ENCODE measurements at regions not wholly inside any gene's neighbourhood (a gene's known extent, or its start where the extent isn't known, plus 50 kb on each side); places are given as distances from the start of the nearest gene placed in this dataset.
"Not testable (repeated sequence)": the region's sequence is repeated elsewhere in the genome, so short reads cannot be mapped to it uniquely, and the experiment has no call there.

- no peak for TF ChIP-seq CTCF (IDR thresholded peaks at IDR 0.05)
- no peak overlapping the region for H3K4me3 ChIP-seq
- no peaks in the 10 kb centered on the region for H3K4me1 ChIP-seq (ENCODE audit: low read depth)
- intact Hi-C loops (cut with DNase I, micrococcal nuclease) = no loop called here
- no peaks in the 10 kb centered on the region for H3K36me3 ChIP-seq (ENCODE audit: low read depth)
- no peak for DNase-seq
- no peak for ATAC-seq
- peaks cover 4% of the 10 kb centered on the region for H3K9me3 ChIP-seq
These were observed 126.3 kb upstream of the ID2 start for GRCh38 chr2:8555543-8555942.

- DNase-seq = no peak
These were observed 123.8 kb upstream of the ID2 start for GRCh38 chr2:8558096-8558495.

GRCh38 chr2:8558956-8559355, 122.9 kb upstream of the ID2 start:
- no peak for DNase-seq
- Histone ChIP-seq H3K36me3 (ENCODE audit: low read depth) (no peaks in the 10 kb centered on the region), H3K4me1 (ENCODE audit: low read depth) (no peaks in the 10 kb centered on the region), H3K4me3 (no peak overlapping the region), H3K9me3 (peaks cover 4% of the 10 kb centered on the region)
- intact Hi-C loops (cut with DNase I, micrococcal nuclease) = no loop called here
- no peak for TF ChIP-seq CTCF (IDR thresholded peaks at IDR 0.05)
- no peak for ATAC-seq

More at GRCh38 chr2:8558096-8558495, 123.8 kb upstream of the ID2 start:
- H3K4me3 ChIP-seq = no peak overlapping the region
- no peaks in the 10 kb centered on the region for H3K36me3 ChIP-seq (ENCODE audit: low read depth)
- H3K4me1 ChIP-seq (ENCODE audit: low read depth) = no peaks in the 10 kb centered on the region
- ATAC-seq = no peak
- peaks cover 4% of the 10 kb centered on the region for H3K9me3 ChIP-seq
- no peak for TF ChIP-seq CTCF (IDR thresholded peaks at IDR 0.05)
- intact Hi-C loops (cut with DNase I, micrococcal nuclease) = no loop called here

GRCh38 chr2:8559805-8560204, 122.1 kb upstream of the ID2 start:
- Histone ChIP-seq H3K36me3 (ENCODE audit: low read depth) (no peaks in the 10 kb centered on the region), H3K4me3 (no peak overlapping the region), H3K4me1 (ENCODE audit: low read depth) (no peaks in the 10 kb centered on the region), H3K9me3 (peaks cover 4% of the 10 kb centered on the region)
- intact Hi-C loops (cut with DNase I, micrococcal nuclease) = no loop called here
- ATAC-seq (no peak), DNase-seq (no peak)
- no peak for TF ChIP-seq CTCF (IDR thresholded peaks at IDR 0.05)

GRCh38 chr2:8561692-8562091, 120.2 kb upstream of the ID2 start:
- ATAC-seq; intact Hi-C loops (cut with DNase I, micrococcal nuclease); H3K36me3 ChIP-seq (ENCODE audit: low read depth); H3K9me3 ChIP-seq; H3K4me1 ChIP-seq (ENCODE audit: low read depth); DNase-seq; H3K4me3 ChIP-seq: not testable (repeated sequence)

- no peaks in the 10 kb centered on the region for H3K4me1 ChIP-seq (ENCODE audit: low read depth)
- H3K9me3 ChIP-seq = peaks cover 3% of the 10 kb centered on the region
- TF ChIP-seq CTCF (IDR thresholded peaks at IDR 0.05) = no peak
- H3K4me3 ChIP-seq = no peak overlapping the region
- H3K36me3 ChIP-seq (ENCODE audit: low read depth) = no peaks in the 10 kb centered on the region
- DNase-seq = no peak
- no peak for ATAC-seq
- intact Hi-C loops (cut with DNase I, micrococcal nuclease) = no loop called here
These were observed 117.9 kb upstream of the ID2 start for GRCh38 chr2:8563814-8564474.

All from mucosa of descending colon (tissue), 3 donors.